Astrocyte of the cerebellum (primary cell): ENCODE measurements at regions not wholly inside any gene's neighbourhood (a gene's known extent, or its start where the extent isn't known, plus 50 kb on each side); places are given as distances from the start of the nearest gene placed in this dataset.
A peak's percentile ranks its signal among the peaks of the same experiment; 100 is the strongest.

Experiments used
- DNase-seq: peaks from one replicate; pipeline ENCODE4 v3.0.0-alpha.2; 2011; ENCODE audit warnings: low read depth
- H3K4me3 ChIP-seq: 2 replicates; pipeline ENCODE4 v1.5.1; 2011; ENCODE audit warnings: mild to moderate bottlenecking, low read depth, low read length, moderate library complexity
- CTCF ChIP-seq: IDR thresholded peaks from 2 replicates; pipeline ENCODE4 v1.5.1; 2012; ENCODE audit warnings: low read length, low read depth, moderate library complexity, mild to moderate bottlenecking; ENCODE audit errors: missing control alignments
- in situ Hi-C: cut with HindIII; loops from 2 replicates; pipeline ENCODE4 v1.10.0; 2017; ENCODE audit warnings: low sequenced_read_pairs

- no peak overlapping the region for H3K4me3 ChIP-seq
- in situ Hi-C loops: no loop called here
- no peak for DNase-seq
- peak; percentile 100 for TF ChIP-seq CTCF
Measured at GRCh38 chr9:87812375-87813118, 70.1 kb upstream of the SPATA31E1 start.

GRCh38 chr9:87813119-87813463 lies 69.6 kb upstream of the SPATA31E1 start:
- DNase-seq: no peak
- no peak overlapping the region for H3K4me3 ChIP-seq
- in situ Hi-C loops: no loop called here
- no peak for TF ChIP-seq CTCF

- in situ Hi-C loops: no loop called here
- TF ChIP-seq CTCF: no peak
- H3K4me3 ChIP-seq: no peak overlapping the region
- no peak for DNase-seq
Measured at GRCh38 chr9:87816036-87816435, 66.6 kb upstream of the SPATA31E1 start.

GRCh38 chr9:87818308-87818707 lies 64.4 kb upstream of the SPATA31E1 start:
- H3K4me3 ChIP-seq: no peak overlapping the region
- no peak for DNase-seq
- in situ Hi-C loops: no loop called here
- no peak for TF ChIP-seq CTCF

- no peak for TF ChIP-seq CTCF
- no peak overlapping the region for H3K4me3 ChIP-seq
- in situ Hi-C loops: no loop called here
- DNase-seq: no peak
Measured at GRCh38 chr9:87824216-87824875, 58.3 kb upstream of the SPATA31E1 start.

GRCh38 chr9:87824886-87825285 lies 57.8 kb upstream of the SPATA31E1 start:
- H3K4me3 ChIP-seq: no peak overlapping the region
- no peak for DNase-seq
- in situ Hi-C loops: no loop called here
- no peak for TF ChIP-seq CTCF
